T-helper 2 cell (primary cell): ENCODE measurements at regions not wholly inside any gene's neighbourhood (a gene's known extent, or its start where the extent isn't known, plus 50 kb on each side); places are given as distances from the start of the nearest gene placed in this dataset.
"Not testable (repeated sequence)": the region's sequence is repeated elsewhere in the genome, so short reads cannot be mapped to it uniquely, and the experiment has no call there.

Source experiments
- DNase-seq, 5 experiments: peaks; one replicate each; pipeline versions ENCODE4 v3.0.0 to v3.0.0-alpha.2; 2012 to 2022

DNA sequence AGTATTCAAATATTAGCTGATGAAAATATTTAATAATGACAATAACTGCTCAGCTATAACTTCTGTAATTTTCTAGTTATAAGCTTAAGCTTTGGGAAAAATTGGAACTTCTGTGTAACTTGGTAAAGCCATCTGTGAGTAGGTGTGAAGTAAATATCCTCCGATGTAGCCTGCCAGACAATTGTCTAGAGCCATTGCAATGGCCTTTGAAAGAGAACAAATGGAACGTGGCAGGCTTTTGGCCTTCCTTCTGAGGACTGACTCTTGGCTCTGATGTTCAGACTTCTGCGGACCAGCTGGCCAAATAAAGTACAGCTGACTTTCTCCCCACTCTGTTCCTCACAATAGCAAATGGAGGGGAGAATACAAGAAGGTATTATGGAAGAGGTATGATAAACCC is 203.4 kb upstream of the NMUR2 start:
- DNase-seq: no peak

GRCh38 chr5:152619756-152620155 is 214.7 kb upstream of the NMUR2 start:
- DNase-seq: no peak

DNA sequence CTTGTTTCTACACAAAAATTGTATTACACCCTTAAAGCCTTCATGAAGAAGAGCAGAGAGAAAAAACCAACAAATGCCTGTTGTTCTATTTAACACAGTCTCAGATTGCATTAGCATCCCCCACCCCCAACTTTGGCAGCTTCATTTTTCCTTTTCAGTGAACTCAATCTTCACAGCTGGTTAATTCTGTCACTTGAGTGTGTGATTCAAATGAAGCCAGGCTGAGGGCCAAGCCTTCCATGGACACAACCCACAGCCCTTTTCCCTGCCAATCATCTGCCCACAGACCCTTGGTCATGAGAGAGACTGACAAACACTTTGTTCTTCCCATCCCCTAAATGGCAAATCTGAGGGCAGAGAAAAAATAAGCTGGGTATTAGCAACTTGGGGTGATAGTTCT is 217.5 kb upstream of the NMUR2 start:
- DNase-seq: no peak

DNA sequence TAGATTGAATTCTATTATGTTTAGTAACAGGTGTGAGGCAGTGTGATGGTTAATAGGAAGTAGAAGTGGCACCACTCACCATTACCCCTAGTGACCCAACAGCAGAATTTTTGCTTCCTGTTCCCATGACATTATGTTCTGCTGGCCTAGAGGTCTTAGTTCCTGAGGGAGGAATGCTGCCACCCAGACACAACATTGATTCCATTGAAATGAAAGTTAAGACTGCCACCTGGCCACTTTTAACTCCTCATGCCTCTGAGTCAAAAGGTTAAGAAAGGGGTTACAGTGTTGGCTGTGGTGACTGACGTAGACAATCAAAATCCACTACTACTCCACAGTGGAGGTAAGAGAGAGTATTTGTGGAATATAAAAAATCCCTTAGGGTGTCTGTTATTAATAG is 218.9 kb upstream of the NMUR2 start:
- no peak for DNase-seq

- no peak for DNase-seq
These were observed 220.6 kb upstream of the NMUR2 start for GRCh38 chr5:152625696-152626095.

DNA sequence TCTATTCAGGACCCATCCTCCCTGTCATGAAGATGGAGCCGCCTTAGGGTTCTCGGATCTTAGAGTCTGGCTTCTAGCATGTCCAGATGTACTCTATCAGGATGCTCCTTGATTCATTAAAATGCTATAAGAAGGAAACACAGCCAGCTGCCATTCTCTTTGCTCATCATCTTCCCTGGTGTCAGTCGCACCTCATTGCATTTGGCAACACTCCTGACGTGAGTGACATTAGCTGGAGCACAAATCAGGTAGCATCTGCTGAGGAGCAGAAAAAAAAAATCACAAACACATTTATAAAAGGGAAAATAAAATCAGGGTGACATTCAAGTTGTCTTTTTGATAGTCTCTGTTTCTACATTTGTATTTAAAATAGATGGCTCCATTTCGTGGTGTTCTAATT is 226.1 kb upstream of the NMUR2 start:
- no peak for DNase-seq

DNA sequence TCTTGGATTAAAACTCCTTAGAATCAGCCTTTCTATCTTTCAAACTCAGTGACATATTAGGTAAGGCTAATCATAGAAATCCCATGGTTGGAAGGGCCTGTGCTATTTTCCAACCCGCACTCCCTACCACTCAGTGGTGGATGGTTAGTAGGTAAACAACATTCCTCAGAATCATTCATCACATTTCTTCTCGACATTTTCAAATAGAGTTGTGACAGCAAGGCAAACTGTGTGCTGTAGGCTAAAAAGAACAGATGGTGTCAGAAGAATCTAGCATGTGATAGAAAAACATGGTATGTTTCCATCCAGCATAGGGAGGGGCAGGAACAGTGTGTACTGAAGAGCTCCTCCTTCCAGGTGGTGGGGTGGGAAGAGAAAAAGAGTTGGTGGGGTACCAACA is 227.3 kb upstream of the NMUR2 start:
- no peak for DNase-seq

- no peak for DNase-seq
These were observed 229.5 kb upstream of the NMUR2 start for GRCh38 chr5:152634586-152634985.

GRCh38 chr5:152638996-152639552 is 234.0 kb upstream of the NMUR2 start:
- no peak for DNase-seq

DNA sequence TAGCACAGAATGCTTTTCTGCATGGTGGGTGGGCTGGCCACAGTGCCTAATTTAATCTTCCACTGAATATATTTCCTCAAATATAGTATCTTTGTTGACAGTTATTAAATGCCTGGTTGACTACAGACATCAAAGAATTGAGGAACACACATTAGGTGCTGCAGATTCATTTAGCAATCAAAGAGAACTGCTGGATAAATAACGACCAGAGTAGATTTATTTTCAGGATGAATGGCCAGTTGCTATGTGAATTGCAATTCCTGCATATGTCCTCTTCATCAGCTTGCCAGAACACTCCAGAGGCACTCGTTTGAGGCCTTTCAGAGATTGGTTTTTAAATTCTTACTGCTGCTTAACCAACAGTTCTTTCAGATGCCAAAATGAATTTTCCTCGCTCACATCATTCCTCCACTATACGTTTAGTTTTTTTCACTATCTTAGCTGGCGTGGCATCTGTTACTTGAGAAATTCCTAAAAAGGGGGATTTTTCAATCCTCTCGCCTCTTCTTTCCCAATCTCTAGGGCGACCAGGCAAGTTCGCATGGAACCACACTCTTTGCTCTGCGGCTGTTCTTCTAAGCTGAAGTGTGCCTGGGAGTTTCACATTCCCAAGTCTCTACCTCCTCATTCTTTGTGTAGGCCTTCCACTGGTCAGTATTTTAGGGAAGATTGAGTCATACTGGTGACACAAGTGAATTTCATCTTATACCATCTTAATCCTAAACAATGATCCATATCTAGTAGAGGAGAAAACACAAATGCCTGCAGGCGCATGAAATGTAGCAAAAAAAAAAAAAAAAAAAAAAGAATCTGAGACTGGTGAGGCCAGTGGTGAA is 237.1 kb upstream of the NMUR2 start:
- no peak for DNase-seq

DNA sequence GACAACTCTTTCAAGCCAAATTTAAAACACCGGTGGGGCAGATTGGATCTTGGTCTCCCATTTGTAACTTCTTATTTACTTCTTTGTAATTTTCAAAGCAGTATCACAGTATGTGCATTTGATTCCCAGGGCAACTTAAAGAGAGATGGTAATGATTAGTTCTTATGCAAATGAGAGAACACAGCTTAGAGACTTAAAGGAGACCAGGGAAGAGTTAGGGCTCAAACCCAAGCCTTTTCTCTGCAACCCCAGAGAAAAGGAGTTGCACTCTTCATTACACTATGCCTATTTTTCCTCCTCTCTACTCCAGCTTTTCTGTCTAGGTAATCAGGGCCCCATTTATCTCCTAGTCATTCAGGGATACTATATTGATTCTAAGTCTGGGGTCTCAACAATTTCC is 237.8 kb upstream of the NMUR2 start:
- DNase-seq: no peak

GRCh38 chr5:152644029-152644728 is 239.1 kb upstream of the NMUR2 start:
- no peak for DNase-seq

- DNase-seq: no peak
These were observed 244.5 kb upstream of the NMUR2 start for GRCh38 chr5:152649609-152650008.

DNA sequence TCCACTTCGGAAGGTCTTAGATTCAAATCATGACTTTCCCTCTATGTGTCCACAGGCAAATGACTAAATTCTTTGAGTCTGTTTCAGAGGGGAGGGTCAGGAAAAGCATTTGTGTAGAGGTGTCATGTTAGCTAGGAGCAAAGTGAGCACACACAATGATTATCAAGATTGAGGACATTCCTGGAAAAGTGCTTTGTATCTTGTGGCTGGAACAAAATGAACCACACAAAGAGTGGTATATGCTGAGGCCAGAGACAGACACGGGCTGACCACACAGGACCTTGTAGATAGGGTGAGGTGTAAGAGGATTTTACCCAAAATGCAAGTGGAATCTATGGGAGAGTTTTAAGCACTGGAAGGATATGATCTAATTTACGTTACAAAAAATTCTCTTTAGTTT is 245.3 kb upstream of the NMUR2 start:
- no peak for DNase-seq

- DNase-seq: not testable (repeated sequence)
These were observed 254.4 kb upstream of the NMUR2 start for GRCh38 chr5:152659470-152659869.

- DNase-seq: no peak
These were observed 268.5 kb upstream of the NMUR2 start for GRCh38 chr5:152673601-152674000.

GRCh38 chr5:152674403-152674802 is 269.3 kb upstream of the NMUR2 start:
- no peak for DNase-seq

GRCh38 chr5:152676196-152676595 is 271.1 kb upstream of the NMUR2 start:
- DNase-seq: no peak

- DNase-seq: no peak
These were observed 278.1 kb upstream of the NMUR2 start for GRCh38 chr5:152683205-152683604.

DNA sequence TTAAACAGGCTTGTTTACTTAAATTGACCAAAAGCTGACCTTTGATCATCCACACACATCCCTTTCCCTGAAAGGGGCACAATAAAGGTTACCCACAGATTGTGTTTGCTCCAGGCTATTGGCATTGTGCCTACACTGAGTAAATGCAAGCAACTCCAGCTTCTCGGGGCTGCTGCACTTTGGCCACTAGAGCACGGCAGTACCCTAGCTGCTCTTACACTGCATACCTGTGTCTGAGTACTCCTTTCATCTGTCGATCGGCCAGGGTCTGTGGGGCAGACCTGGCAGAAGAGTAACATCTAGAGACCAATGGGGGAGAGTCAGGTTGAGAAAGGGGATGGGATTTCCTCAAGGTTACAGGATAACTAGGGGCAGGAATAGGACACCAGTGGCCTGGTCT is 281.9 kb upstream of the NMUR2 start:
- DNase-seq: no peak

DNA sequence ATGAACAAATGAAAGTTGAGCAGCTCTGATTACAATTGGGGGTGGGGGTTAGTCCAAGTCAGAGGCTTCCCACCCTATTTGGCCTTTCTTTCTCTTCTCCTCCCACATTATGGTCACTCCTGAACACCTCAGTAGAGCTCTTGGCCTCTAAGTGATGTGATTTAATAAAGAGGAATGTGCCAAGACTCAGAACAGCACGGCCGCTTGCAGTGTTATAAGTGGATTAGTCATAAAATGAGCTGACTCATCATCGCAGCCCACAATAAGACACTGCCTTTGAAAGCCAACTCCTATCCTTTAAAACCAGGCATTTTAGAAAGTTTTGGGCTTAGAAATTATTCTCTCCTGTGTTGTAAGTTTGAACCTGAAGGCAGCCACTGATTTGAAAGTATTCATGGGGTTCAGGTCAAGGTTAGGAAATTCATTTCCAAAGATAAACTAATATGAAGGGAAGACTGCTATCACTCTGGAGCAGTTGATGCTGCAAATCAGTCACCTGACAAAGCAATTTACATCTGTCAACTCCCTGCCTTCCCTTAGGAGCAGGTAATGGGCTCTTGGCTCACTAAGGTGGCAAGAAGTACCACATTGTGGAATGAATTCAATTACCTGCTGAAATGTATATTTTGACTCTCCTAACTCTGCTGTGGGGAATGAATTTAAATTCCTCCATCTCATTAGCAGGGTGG is 283.6 kb upstream of the NMUR2 start:
- DNase-seq: no peak

DNA sequence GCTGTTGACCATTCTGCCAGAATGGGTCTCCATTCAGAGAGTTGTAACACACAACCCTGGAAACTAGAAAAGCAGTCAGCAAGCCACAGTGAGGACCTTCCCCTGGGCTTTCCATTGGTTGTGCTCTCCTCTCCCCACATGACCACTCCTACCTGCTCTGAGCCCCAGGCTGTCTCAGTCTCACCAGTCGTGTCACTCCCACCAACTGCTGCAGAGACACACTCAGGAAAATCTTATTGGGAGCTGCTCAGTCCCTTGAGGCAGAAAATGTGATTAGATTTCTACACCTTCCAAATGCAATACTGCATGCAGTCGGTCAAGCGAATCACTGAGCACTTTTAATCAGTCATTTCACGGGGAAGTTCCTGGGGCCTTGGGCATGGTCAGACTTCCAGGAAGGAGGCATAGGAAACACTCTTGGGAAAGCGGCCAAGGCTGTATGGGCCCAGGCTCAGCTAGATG is 284.2 kb upstream of the NMUR2 start:
- DNase-seq: no peak

GRCh38 chr5:152694231-152694630 is 289.2 kb upstream of the NMUR2 start:
- no peak for DNase-seq
